Right lobe of liver (tissue), 4 donors: ENCODE measurements at regions not wholly inside any gene's neighbourhood (a gene's known extent, or its start where the extent isn't known, plus 50 kb on each side); places are given as distances from the start of the nearest gene placed in this dataset.

Experiments
- CTCF ChIP-seq, 4 donors: fragments of 200-600 bp in 3 of 4; fragments of 450-650 bp in 1 of 4; IDR thresholded peaks; one replicate each; pipeline versions ENCODE4 v1.5.1 to v1.8.0; 2016 to 2022; ENCODE audit warnings: antibody characterized with exemption in 4 of 4, mild to moderate bottlenecking in 2 of 4
- POLR2A ChIP-seq: fragments of 450-650 bp; IDR thresholded peaks from one replicate; pipeline ENCODE4 v1.6.1; 2017; ENCODE audit warnings: antibody characterized with exemption, mild to moderate bottlenecking
- donor health status: DM: no; HTN: no; CAD: no.
- donor health status: DM: no; HTN: no; CAD: no.
- donor health status: DM: no; HTN: yes; CAD: no.

- no peak for TF ChIP-seq CTCF (IDR thresholded peaks at IDR 0.05)
- no peak for TF ChIP-seq POLR2A
Observed at GRCh38 chr3:76505202-76505845, 534.6 kb upstream of the ROBO2 start.
